Activated CD4-positive, CD25-positive, alpha-beta regulatory T cell treated with anti-CD3 and anti-CD28 coated beads, Interleukin-2, amount 50 U/mL, for 72 hours (primary cell): ENCODE measurements at regions not wholly inside any gene's neighbourhood (a gene's known extent, or its start where the extent isn't known, plus 50 kb on each side); places are given as distances from the start of the nearest gene placed in this dataset.

Source experiments
- DNase-seq: peaks from one replicate; pipeline ENCODE4 v3.0.0; 2021

- DNase-seq = no peak
These were observed 554.0 kb downstream of the RIT2 start for GRCh38 chr18:42561521-42561920.

- DNase-seq = no peak
These were observed 551.5 kb downstream of the RIT2 start for GRCh38 chr18:42563995-42564394.

- no peak for DNase-seq
These were observed 550.7 kb downstream of the RIT2 start for GRCh38 chr18:42564761-42565160.

- DNase-seq = no peak
These were observed 546.7 kb downstream of the RIT2 start for GRCh38 chr18:42568773-42569172.

- no peak for DNase-seq
These were observed 540.6 kb downstream of the RIT2 start for GRCh38 chr18:42574871-42575270.

GRCh38 chr18:42576124-42576523 lies 539.4 kb downstream of the RIT2 start:
- no peak for DNase-seq

GRCh38 chr18:42578792-42579191 lies 536.7 kb downstream of the RIT2 start:
- DNase-seq = no peak

GRCh38 chr18:42582266-42582665 lies 533.2 kb downstream of the RIT2 start:
- DNase-seq = no peak

GRCh38 chr18:42583283-42583731 lies 532.2 kb downstream of the RIT2 start:
- no peak for DNase-seq

GRCh38 chr18:42586601-42587000 lies 528.9 kb downstream of the RIT2 start:
- DNase-seq = no peak

GRCh38 chr18:42588786-42589185 lies 526.7 kb downstream of the RIT2 start:
- DNase-seq = no peak

GRCh38 chr18:42604820-42605219 lies 510.7 kb downstream of the RIT2 start:
- DNase-seq = no peak

GRCh38 chr18:42606886-42607495 lies 508.5 kb downstream of the RIT2 start:
- no peak for DNase-seq

- no peak for DNase-seq
These were observed 504.4 kb downstream of the RIT2 start for GRCh38 chr18:42611134-42611533.

GRCh38 chr18:42614619-42615293 lies 500.7 kb downstream of the RIT2 start:
- no peak for DNase-seq

- no peak for DNase-seq
These were observed 498.3 kb downstream of the RIT2 start for GRCh38 chr18:42617221-42617620.

- DNase-seq = no peak
These were observed 495.7 kb downstream of the RIT2 start for GRCh38 chr18:42619771-42620170.

- no peak for DNase-seq
These were observed 494.8 kb downstream of the RIT2 start for GRCh38 chr18:42620657-42621056.

GRCh38 chr18:42623935-42624334 lies 491.6 kb downstream of the RIT2 start:
- DNase-seq = no peak

GRCh38 chr18:42632801-42633200 lies 482.7 kb downstream of the RIT2 start:
- DNase-seq = no peak

- no peak for DNase-seq
These were observed 480.0 kb downstream of the RIT2 start for GRCh38 chr18:42635378-42636048.

- no peak for DNase-seq
These were observed 479.2 kb downstream of the RIT2 start for GRCh38 chr18:42636309-42636708.

GRCh38 chr18:42640160-42640559 lies 475.3 kb downstream of the RIT2 start:
- no peak for DNase-seq

- no peak for DNase-seq
These were observed 473.5 kb downstream of the RIT2 start for GRCh38 chr18:42641996-42642395.
